GM12878 (cell line): ENCODE measurements at regions not wholly inside any gene's neighbourhood (a gene's known extent, or its start where the extent isn't known, plus 50 kb on each side); places are given as distances from the start of the nearest gene placed in this dataset.

Source experiments
- ATAC-seq: fragments of 200-7000 bp; cut with Tn5 transposase; 3 replicates; pipeline ENCODE4 v1.9.1; 2020; ENCODE audit warnings: mild to moderate bottlenecking, moderate library complexity
- BruUV-seq: library from RNA; stranded (reverse); fragments of 400-500 nt; replicated peaks from 2 replicates; lab custom pipeline; 2021; lab: Mats Ljungman, UMichigan
- CTCF ChIA-PET: fragments of 300-600 bp; sonication (Branson Sonifier 250); formaldehyde crosslinking; extraction: SDS; loops from one replicate; lab custom pipeline; 2021; ENCODE audit warnings: inconsistent platforms; lab: Yijun Ruan, JAX
- POLR2A ChIA-PET: fragments of 350-600 bp; formaldehyde crosslinking; extraction: SDS; loops from one replicate; lab custom pipeline; 2021; ENCODE audit warnings: inconsistent platforms; lab: Charles Lee
- RAD21 ChIA-PET: fragments of 300-600 bp; sonication (Branson Sonifier 250); formaldehyde crosslinking; loops from one replicate; lab custom pipeline; 2023; ENCODE audit warnings: antibody characterized with exemption; ENCODE audit not compliant: unreplicated experiment; lab: Charles Lee
- SMC1A ChIA-PET: fragments of 300-600 bp; sonication (Branson Sonifier 250); formaldehyde crosslinking; loops from one replicate; lab custom pipeline; 2023; ENCODE audit not compliant: unreplicated experiment, uncharacterized antibody; lab: Charles Lee
- DNase-seq: peaks from one replicate; pipeline ENCODE4 v3.0.0-alpha.2; 2011; ENCODE audit warnings: low read depth, low spot score
- FAIRE-seq: peaks from 3 replicates; lab custom pipeline; 2011; peaks lifted over from hg19 to GRCh38; lab: Jason Lieb, UNC
- H2AFZ ChIP-seq: 2 replicates; pipeline ENCODE4 v1.6.0; 2011; ENCODE audit warnings: low read depth, low read length, control low read depth; ENCODE audit not compliant: control insufficient read depth
- H3K27ac ChIP-seq: 2 replicates; pipeline ENCODE4 v1.5.1; 2011; ENCODE audit warnings: control low read depth; ENCODE audit not compliant: control insufficient read depth, insufficient read depth
- H3K27me3 ChIP-seq, 2 experiments: replicated peaks in 1 of 2; 2 replicates each; pipeline versions ENCODE4 v1.6.0 to v1.6.1; 2011; ENCODE audit warnings: low read length in 1 of 2; ENCODE audit not compliant: control insufficient read depth in 2 of 2, insufficient read depth in 2 of 2
- H3K36me3 ChIP-seq, 2 experiments: 2 replicates each; pipeline ENCODE4 v1.5.1; 2011; ENCODE audit warnings: low read length in 1 of 2; ENCODE audit not compliant: control insufficient read depth in 2 of 2, insufficient read depth in 2 of 2
- H3K4me1 ChIP-seq: 2 replicates; pipeline ENCODE4 v1.6.1; 2011; ENCODE audit warnings: mild to moderate bottlenecking, low read length, moderate library complexity, mixed read lengths; ENCODE audit not compliant: control insufficient read depth, insufficient read depth
- H3K4me2 ChIP-seq: 2 replicates; pipeline ENCODE4 v1.6.0; 2011; ENCODE audit warnings: control low read depth; ENCODE audit not compliant: control insufficient read depth, insufficient read depth
- H3K4me3 ChIP-seq: fragments of 200-600 bp; sonication (generic); 2 replicates; pipeline ENCODE4 v1.5.1; 2016
- H3K79me2 ChIP-seq: 2 replicates; pipeline ENCODE4 v1.6.0; 2011; ENCODE audit warnings: low read length; ENCODE audit not compliant: control insufficient read depth, insufficient read depth
- H3K9ac ChIP-seq: 2 replicates; pipeline ENCODE4 v1.8.0; 2011; ENCODE audit warnings: low read length, control low read depth, mixed read lengths; ENCODE audit not compliant: control insufficient read depth, insufficient read depth
- H3K9me3 ChIP-seq: replicated peaks from 3 replicates; pipeline ENCODE4 v1.5.1; 2011; ENCODE audit warnings: mild to moderate bottlenecking, low read length; ENCODE audit not compliant: control insufficient read depth, insufficient read depth
- H4K20me1 ChIP-seq: 2 replicates; pipeline ENCODE4 v1.6.0; 2011; ENCODE audit not compliant: control insufficient read depth, insufficient read depth
- BMI1 ChIP-seq: fragments of 450-650 bp; IDR thresholded peaks from 2 replicates; pipeline ENCODE4 v1.6.1; 2016; ENCODE audit warnings: mild to moderate bottlenecking, moderate library complexity, borderline replicate concordance
- BRCA1 ChIP-seq: IDR thresholded peaks from 2 replicates; pipeline ENCODE4 v1.6.1; 2011; ENCODE audit warnings: low read depth, low read length, improper control_type of control experiment
- CHD1 ChIP-seq: IDR thresholded peaks from 2 replicates; pipeline ENCODE4 v1.6.1; 2012; ENCODE audit warnings: low read depth, low read length, improper control_type of control experiment
- CREB1 ChIP-seq: IDR thresholded peaks from 2 replicates; pipeline ENCODE4 v1.6.1; 2012; ENCODE audit warnings: low read depth, mild to moderate bottlenecking, inconsistent platforms
- FOXK2 ChIP-seq: fragments of 450-650 bp; IDR thresholded peaks from 2 replicates; pipeline ENCODE4 v1.6.1; 2017; ENCODE audit warnings: mild to moderate bottlenecking, moderate library complexity
- HDGF ChIP-seq: fragments of 450-650 bp; IDR thresholded peaks from 2 replicates; pipeline ENCODE4 v1.6.1; 2016; ENCODE audit warnings: antibody characterized with exemption
- JUND ChIP-seq: IDR thresholded peaks from 2 replicates; pipeline ENCODE4 v1.6.1; 2012; ENCODE audit warnings: low read depth, mild to moderate bottlenecking, low read length, improper control_type of control experiment, moderate library complexity
- NRF1 ChIP-seq: conservative IDR thresholded peaks from 2 replicates; pipeline ENCODE4 v1.6.1; 2011; ENCODE audit warnings: mild to moderate bottlenecking, low read depth, low read length, improper control_type of control experiment
- POLR2AphosphoS5 ChIP-seq: IDR thresholded peaks from 2 replicates; pipeline ENCODE4 v1.6.1; 2011; ENCODE audit warnings: mild to moderate bottlenecking, low read length, inconsistent platforms
- RCOR1 ChIP-seq: conservative IDR thresholded peaks from 2 replicates; pipeline ENCODE4 v1.6.1; 2012; ENCODE audit warnings: low read depth, low read length, improper control_type of control experiment
- RELB ChIP-seq: fragments of 450-650 bp; IDR thresholded peaks from 2 replicates; pipeline ENCODE4 v1.6.1; 2017; ENCODE audit warnings: low read depth, mild to moderate bottlenecking, moderate library complexity
- SMC3 ChIP-seq: IDR thresholded peaks from 2 replicates; pipeline ENCODE4 v1.6.1; 2011; ENCODE audit warnings: low read length, improper control_type of control experiment, borderline replicate concordance
- USF2 ChIP-seq: IDR thresholded peaks from 2 replicates; pipeline ENCODE4 v1.6.1; 2011; ENCODE audit warnings: low read depth, low read length, improper control_type of control experiment, borderline replicate concordance
- ZBTB11 ChIP-seq: fragments of 450-650 bp; formaldehyde crosslinking; IDR thresholded peaks from 2 replicates; pipeline ENCODE4 v1.5.0; 2022; ENCODE audit warnings: mild to moderate bottlenecking, missing genetic modification characterization
- ZSCAN29 ChIP-seq: fragments of 450-650 bp; IDR thresholded peaks from 2 replicates; pipeline ENCODE4 v1.6.1; 2017; ENCODE audit warnings: mild to moderate bottlenecking, moderate library complexity
- in situ Hi-C: fragments of 300-500 bp; cut with MboI; formaldehyde crosslinking; loops from 9 replicates; pipeline ENCODE4 v1.14.3; 2018; ENCODE audit warnings: mixed read lengths
- intact Hi-C: fragments of 100-400 bp; cut with micrococcal nuclease; formaldehyde crosslinking; loops from one replicate; pipeline ENCODE4 v1.14.2; 2022; ENCODE audit not compliant: unreplicated experiment

DNA sequence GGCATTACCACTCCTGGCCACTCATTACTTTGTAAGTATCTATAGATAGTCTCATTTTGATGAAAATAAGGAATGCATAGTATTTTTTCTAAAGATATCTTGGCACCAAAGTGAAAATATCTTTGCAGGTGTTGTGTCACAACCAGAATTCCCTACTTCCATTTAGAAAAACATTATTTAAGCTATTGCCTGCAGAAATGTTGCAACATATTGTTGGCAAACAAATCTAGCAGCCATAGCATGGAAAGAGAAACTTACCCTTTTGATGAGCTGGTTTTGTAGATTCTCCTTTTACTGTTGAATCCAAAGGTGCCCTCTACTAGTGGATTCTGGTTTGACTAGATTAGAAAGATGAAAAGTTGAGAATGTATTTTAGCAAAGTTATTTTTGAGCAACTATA is 138.8 kb downstream of the AREG start:
- no peak overlapping the region for H3K4me2 ChIP-seq
- H3K9me3 ChIP-seq: no peaks in the 10 kb centered on the region
- H3K9ac ChIP-seq: no peak overlapping the region
- ChIA-PET RAD21 (no interaction called here), CTCF (interaction anchor here (0.6 kb wide), 1 partner anchor 1084 kb away, joined by 3 read pairs; no protein-coding TSS in a partner anchor), POLR2A (interaction anchor here (0.6 kb wide), 1 partner anchor 122 kb away, joined by 6 read pairs; no protein-coding TSS in a partner anchor), SMC1A (interaction anchor here (1.0 kb wide), 1 partner anchor 13 kb away, joined by 3 read pairs; no protein-coding TSS in a partner anchor)
- H3K4me3 ChIP-seq: no peak overlapping the region
- intact Hi-C loops: no loop called here
- H3K36me3 ChIP-seq: no peaks in the 10 kb centered on the region
- no peaks in the 10 kb centered on the region for H3K27me3 ChIP-seq
- in situ Hi-C loops: no loop called here
- no peaks in the 10 kb centered on the region for H4K20me1 ChIP-seq
- no peak overlapping the region for H3K27ac ChIP-seq
- no peak for FAIRE-seq
- DNase-seq: no peak
- no peak for TF ChIP-seq BMI1
- TF ChIP-seq BRCA1: no peak
- TF ChIP-seq CHD1: no peak
- TF ChIP-seq RELB: no peak
- no peak for TF ChIP-seq RCOR1
- TF ChIP-seq NRF1: no peak
- TF ChIP-seq CREB1: no peak
- no peak for TF ChIP-seq POLR2AphosphoS5
- TF ChIP-seq JUND: no peak
- no peak for TF ChIP-seq USF2
- no peak for TF ChIP-seq SMC3
- TF ChIP-seq ZBTB11 (CRISPR knock-in tag): no peak
- no peak for TF ChIP-seq ZSCAN29
- TF ChIP-seq FOXK2: no peak
- TF ChIP-seq HDGF: no peak
- no TSS peak for BruUV-seq
- H2AFZ ChIP-seq: no peak overlapping the region
- no peak for ATAC-seq
- H3K4me1 ChIP-seq: no peaks in the 10 kb centered on the region
- no peaks in the 10 kb centered on the region for H3K79me2 ChIP-seq
